GM06990 (cell line): ENCODE measurements at regions not wholly inside any gene's neighbourhood (a gene's known extent, or its start where the extent isn't known, plus 50 kb on each side); places are given as distances from the start of the nearest gene placed in this dataset.

Experiments
- DNase-seq: peaks from one replicate; pipeline ENCODE4 v3.0.0-alpha.2; 2011; ENCODE audit not compliant: insufficient read length; ENCODE audit errors: extremely low read depth
- H3K27me3 ChIP-seq: replicated peaks from 2 replicates; pipeline ENCODE4 v1.6.0; 2011; ENCODE audit warnings: low read length; ENCODE audit not compliant: control insufficient read depth, insufficient read depth
- H3K36me3 ChIP-seq: 2 replicates; pipeline ENCODE4 v1.5.1; 2011; ENCODE audit warnings: low read length; ENCODE audit not compliant: control insufficient read depth, insufficient read depth
- H3K4me3 ChIP-seq: replicated peaks from 2 replicates; pipeline ENCODE4 v1.5.1; 2011; ENCODE audit warnings: low read depth, mild to moderate bottlenecking, control low read depth, low read length
- CTCF ChIP-seq: IDR thresholded peaks from 2 replicates; pipeline ENCODE4 v1.5.1; 2011; ENCODE audit warnings: low read length, control low read depth, mild to moderate bottlenecking, inconsistent platforms; ENCODE audit not compliant: insufficient read depth, poor library complexity, severe bottlenecking

- H3K27me3 ChIP-seq = no peaks in the 10 kb centered on the region
- no peak for TF ChIP-seq CTCF
- H3K36me3 ChIP-seq = no peaks in the 10 kb centered on the region
- no peak overlapping the region for H3K4me3 ChIP-seq
- DNase-seq = no peak
These were observed 192.0 kb downstream of the BCHE start for GRCh38 chr3:165645191-165645590.

- H3K4me3 ChIP-seq = no peak overlapping the region
- no peaks in the 10 kb centered on the region for H3K27me3 ChIP-seq
- no peak for TF ChIP-seq CTCF
- no peaks in the 10 kb centered on the region for H3K36me3 ChIP-seq
- no peak for DNase-seq
These were observed 192.9 kb downstream of the BCHE start for GRCh38 chr3:165644331-165644730.

GRCh38 chr3:165643425-165643824 lies 193.8 kb downstream of the BCHE start:
- no peak for TF ChIP-seq CTCF
- Histone ChIP-seq H3K27me3 (no peaks in the 10 kb centered on the region), H3K4me3 (no peak overlapping the region), H3K36me3 (no peaks in the 10 kb centered on the region)
- no peak for DNase-seq

- DNase-seq = no peak
- TF ChIP-seq CTCF = no peak
- Histone ChIP-seq H3K4me3 (no peak overlapping the region), H3K36me3 (no peaks in the 10 kb centered on the region), H3K27me3 (no peaks in the 10 kb centered on the region)
These were observed 194.3 kb downstream of the BCHE start for GRCh38 chr3:165642761-165643420.

- Histone ChIP-seq H3K4me3 (no peak overlapping the region), H3K36me3 (no peaks in the 10 kb centered on the region), H3K27me3 (no peaks in the 10 kb centered on the region)
- DNase-seq = no peak
- TF ChIP-seq CTCF = no peak
These were observed 195.5 kb downstream of the BCHE start for GRCh38 chr3:165641569-165642310.
